Cardiac muscle cell (in vitro differentiated cells and primary cell): ENCODE measurements at regions not wholly inside any gene's neighbourhood (a gene's known extent, or its start where the extent isn't known, plus 50 kb on each side); places are given as distances from the start of the nearest gene placed in this dataset.
A peak's percentile ranks its signal among the peaks of the same experiment; 100 is the strongest.

Experiments
- DNase-seq, 2 donors: peaks; one replicate each; pipeline versions ENCODE4 v3.0.0 to v3.0.0-alpha.2; 2010 to 2017; ENCODE audit warnings: low read depth in 1 of 2, low spot score in 1 of 2
- H3K27ac ChIP-seq: fragments of 200-600 bp; sonication (generic); 2 replicates; pipeline ENCODE4 v1.5.1; 2016
- H3K27me3 ChIP-seq: fragments of 200-600 bp; sonication (generic); 2 replicates; pipeline ENCODE4 v1.6.0; 2016; ENCODE audit warnings: control low read depth
- H3K36me3 ChIP-seq: fragments of 200-600 bp; sonication (generic); 2 replicates; pipeline ENCODE4 v1.5.1; 2016; ENCODE audit warnings: control low read depth
- H3K4me1 ChIP-seq: fragments of 200-600 bp; sonication (generic); 2 replicates; pipeline ENCODE4 v1.8.1; 2017; ENCODE audit warnings: low read depth, mild to moderate bottlenecking, mixed run types
- H3K4me3 ChIP-seq: fragments of 200-600 bp; sonication (generic); 2 replicates; pipeline ENCODE4 v1.5.1; 2016; ENCODE audit warnings: mild to moderate bottlenecking
- H3K9me3 ChIP-seq: fragments of 200-600 bp; sonication (generic); 2 replicates; pipeline ENCODE4 v1.5.1; 2017; ENCODE audit warnings: low read depth, mild to moderate bottlenecking, control low read depth
- CTCF ChIP-seq: IDR thresholded peaks from 2 replicates; pipeline ENCODE4 v1.5.1; 2012; ENCODE audit warnings: low read depth, mild to moderate bottlenecking, low read length

- no peaks in the 10 kb centered on the region for H3K36me3 ChIP-seq
- no peak overlapping the region for H3K27ac ChIP-seq
- peaks cover 25% of the 10 kb centered on the region for H3K4me1 ChIP-seq
- no peak for TF ChIP-seq CTCF
- DNase-seq: no peak
- H3K9me3 ChIP-seq: no peaks in the 10 kb centered on the region
- no peaks in the 10 kb centered on the region for H3K27me3 ChIP-seq
- H3K4me3 ChIP-seq: no peak overlapping the region
Measured at GRCh38 chr7:25763463-25763860, 388.5 kb upstream of the NFE2L3 start.

GRCh38 chr7:25765110-25765655 lies 386.8 kb upstream of the NFE2L3 start:
- H3K27me3 ChIP-seq: no peaks in the 10 kb centered on the region
- H3K27ac ChIP-seq: no peak overlapping the region
- H3K36me3 ChIP-seq: no peaks in the 10 kb centered on the region
- no peak overlapping the region for H3K4me3 ChIP-seq
- no peak for DNase-seq
- no peak for TF ChIP-seq CTCF
- H3K4me1 ChIP-seq: peaks cover 14% of the 10 kb centered on the region
- H3K9me3 ChIP-seq: no peaks in the 10 kb centered on the region

- no peak for DNase-seq
- H3K4me3 ChIP-seq: no peak overlapping the region
- H3K27ac ChIP-seq: no peak overlapping the region
- no peaks in the 10 kb centered on the region for H3K9me3 ChIP-seq
- no peaks in the 10 kb centered on the region for H3K27me3 ChIP-seq
- TF ChIP-seq CTCF: no peak
- H3K4me1 ChIP-seq: peaks cover 14% of the 10 kb centered on the region
- H3K36me3 ChIP-seq: no peaks in the 10 kb centered on the region
Measured at GRCh38 chr7:25770235-25770634, 381.8 kb upstream of the NFE2L3 start.

- no peaks in the 10 kb centered on the region for H3K27me3 ChIP-seq
- no peak overlapping the region for H3K4me3 ChIP-seq
- no peaks in the 10 kb centered on the region for H3K36me3 ChIP-seq
- H3K27ac ChIP-seq: no peak overlapping the region
- TF ChIP-seq CTCF: no peak
- peak in 1 of 2 donors; percentile 20 for DNase-seq
- H3K4me1 ChIP-seq: peaks cover 10% of the 10 kb centered on the region
- no peaks in the 10 kb centered on the region for H3K9me3 ChIP-seq
Measured at GRCh38 chr7:25770670-25771069, 381.3 kb upstream of the NFE2L3 start.

GRCh38 chr7:25771491-25771890 lies 380.5 kb upstream of the NFE2L3 start:
- TF ChIP-seq CTCF: no peak
- H3K27me3 ChIP-seq: no peaks in the 10 kb centered on the region
- no peak overlapping the region for H3K27ac ChIP-seq
- no peaks in the 10 kb centered on the region for H3K9me3 ChIP-seq
- H3K4me1 ChIP-seq: peaks cover 7% of the 10 kb centered on the region
- H3K4me3 ChIP-seq: no peak overlapping the region
- no peaks in the 10 kb centered on the region for H3K36me3 ChIP-seq
- no peak for DNase-seq

- no peak for TF ChIP-seq CTCF
- H3K36me3 ChIP-seq: no peaks in the 10 kb centered on the region
- H3K4me1 ChIP-seq: peaks cover 7% of the 10 kb centered on the region
- no peaks in the 10 kb centered on the region for H3K9me3 ChIP-seq
- no peak for DNase-seq
- H3K27ac ChIP-seq: no peak overlapping the region
- H3K4me3 ChIP-seq: no peak overlapping the region
- no peaks in the 10 kb centered on the region for H3K27me3 ChIP-seq
Measured at GRCh38 chr7:25772802-25773201, 379.2 kb upstream of the NFE2L3 start.
